Suppressor macrophage treated with lipopolysaccharide for 4 hours (primary cell): ENCODE measurements at regions not wholly inside any gene's neighbourhood (a gene's known extent, or its start where the extent isn't known, plus 50 kb on each side); places are given as distances from the start of the nearest gene placed in this dataset.

ENCODE experiments used
- DNase-seq: peaks from one replicate; pipeline ENCODE4 v3.0.0-alpha.2; 2020

DNA sequence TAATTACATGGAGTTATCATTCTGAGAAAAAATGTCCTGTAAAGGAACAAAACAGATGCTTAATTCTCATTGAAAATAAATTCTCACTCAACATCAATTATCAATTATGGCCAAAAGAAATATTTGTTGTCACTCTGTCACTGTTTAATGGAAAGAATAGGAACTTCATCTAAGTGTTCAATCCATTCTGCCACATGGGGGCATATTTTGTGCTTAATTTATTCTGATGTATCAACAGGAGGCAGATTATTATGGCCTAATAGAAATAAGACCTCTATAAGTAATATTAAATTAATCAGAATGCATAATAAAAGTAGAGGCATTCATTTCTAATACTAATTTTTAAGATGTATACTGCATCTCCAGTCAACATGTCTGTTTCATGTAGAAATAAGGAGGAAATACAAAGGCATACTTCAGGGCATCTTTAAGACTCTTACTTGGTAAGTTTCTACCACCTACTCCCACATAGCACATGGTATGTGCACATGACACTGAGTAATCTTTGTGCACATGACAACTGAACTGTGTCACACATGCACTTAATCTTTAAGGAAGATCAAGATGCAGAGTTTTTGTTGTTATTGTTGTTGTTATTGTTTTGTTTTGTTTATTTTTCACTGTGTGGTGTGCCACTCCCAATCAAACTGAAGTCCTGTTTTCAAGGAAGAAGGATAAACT lies 420.4 kb upstream of the SEMA3A start:
- peak; percentile 12 for DNase-seq

DNA sequence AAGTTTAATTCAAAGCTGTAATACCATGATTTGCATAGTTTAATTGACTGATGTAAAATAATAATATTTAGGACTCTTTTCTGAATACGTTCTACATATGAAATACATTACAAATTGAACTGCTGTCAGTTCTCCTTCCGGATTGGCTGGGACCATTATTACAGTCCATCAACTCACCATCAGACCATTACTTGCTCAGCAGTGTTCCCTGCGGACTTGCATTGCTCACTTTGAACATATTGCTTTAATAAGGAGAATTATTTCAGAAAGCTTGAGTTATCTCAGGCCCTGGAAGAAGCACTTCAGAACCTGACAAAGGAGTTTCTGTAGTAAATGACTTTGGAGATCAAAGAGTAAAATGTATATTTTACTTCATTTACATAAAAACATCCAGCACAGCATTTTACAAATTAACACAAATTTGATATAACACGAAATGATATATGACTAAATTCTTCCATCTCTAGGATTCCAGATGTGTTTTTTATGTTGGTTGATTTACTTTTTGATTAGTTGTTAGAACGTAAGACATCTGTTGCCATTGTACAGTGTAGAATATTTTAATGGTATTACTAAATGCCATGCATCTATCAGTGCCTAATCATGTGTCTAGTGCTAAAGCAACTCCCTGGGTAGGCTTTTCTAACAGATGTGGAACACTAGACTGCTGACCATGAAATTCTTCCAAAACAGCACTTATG lies 418.5 kb upstream of the SEMA3A start:
- no peak for DNase-seq

DNA sequence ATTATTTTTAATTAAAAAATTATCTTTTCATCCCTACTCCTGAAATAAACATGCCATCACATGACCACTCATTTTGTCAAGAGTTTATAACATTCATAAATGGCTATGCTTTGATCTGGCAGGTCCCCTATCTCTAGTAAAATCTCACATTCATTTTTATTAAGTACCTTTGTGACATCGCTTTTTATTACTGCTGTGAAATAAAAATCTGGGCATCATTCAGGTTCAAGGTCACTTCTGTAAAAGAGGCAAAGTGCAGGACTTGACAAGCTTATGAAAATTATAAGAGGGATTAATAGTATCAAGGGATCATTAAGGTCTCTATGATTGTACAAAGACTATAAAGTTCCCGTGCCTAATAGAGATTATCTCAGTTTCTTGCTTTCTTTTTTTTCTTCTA lies 416.8 kb upstream of the SEMA3A start:
- DNase-seq, result no peak

DNA sequence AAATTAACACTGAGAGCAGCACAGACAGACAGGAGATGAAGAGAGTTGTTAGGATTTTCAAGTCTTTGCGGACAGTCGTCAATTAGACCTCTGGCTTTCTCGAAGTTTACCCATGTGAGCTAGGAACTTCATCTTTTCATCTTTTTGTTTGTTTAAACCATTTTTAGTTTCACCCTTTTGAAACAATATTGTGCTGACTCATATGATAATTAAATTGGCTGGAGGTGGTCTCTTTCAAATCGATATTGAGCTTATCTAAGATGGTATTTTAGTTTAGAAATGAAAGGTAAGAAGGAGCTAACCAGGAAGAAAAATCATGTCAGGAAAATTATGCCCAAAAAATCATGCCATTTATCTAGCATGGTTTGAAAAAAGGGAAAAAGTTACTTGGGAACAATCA lies 415.8 kb upstream of the SEMA3A start:
- DNase-seq, result no peak

DNA sequence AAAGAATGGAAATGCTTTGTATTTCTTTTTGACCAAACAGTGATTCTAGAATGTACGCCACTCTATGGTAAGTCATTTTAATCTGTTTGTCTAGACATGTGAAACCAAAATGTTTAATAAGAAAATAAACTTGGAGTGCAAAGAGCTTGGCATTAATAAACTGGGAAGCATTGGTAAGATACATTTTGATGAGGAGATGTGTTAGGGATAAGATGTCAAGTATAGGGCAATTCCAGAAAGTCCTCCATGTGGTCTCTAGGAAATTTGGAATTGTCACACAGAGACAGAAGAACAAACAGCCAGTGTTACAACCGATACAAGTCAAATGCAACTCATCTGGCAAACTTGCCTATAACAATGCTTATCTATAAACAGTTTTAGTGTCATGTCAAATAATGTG lies 410.7 kb upstream of the SEMA3A start:
- DNase-seq, result no peak

DNA sequence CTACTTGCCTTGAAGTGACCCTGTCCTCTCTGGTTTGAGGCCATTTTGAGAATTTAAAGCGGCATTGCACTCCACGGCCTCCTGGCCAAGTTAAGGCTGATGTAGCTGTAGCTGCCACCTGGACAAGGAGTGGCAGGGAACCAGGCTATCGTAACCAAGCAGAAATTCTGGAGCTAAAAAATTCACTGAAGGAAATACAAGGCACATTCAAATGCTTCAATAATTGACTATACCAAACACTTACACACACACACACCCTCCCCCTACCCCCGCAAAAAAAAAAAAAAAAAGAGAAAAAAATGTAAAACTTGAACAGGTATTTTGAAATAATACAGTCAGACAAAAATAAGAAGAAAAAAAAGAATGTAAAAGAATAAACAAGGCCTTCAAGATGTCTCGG lies 409.0 kb upstream of the SEMA3A start:
- DNase-seq, result no peak

DNA sequence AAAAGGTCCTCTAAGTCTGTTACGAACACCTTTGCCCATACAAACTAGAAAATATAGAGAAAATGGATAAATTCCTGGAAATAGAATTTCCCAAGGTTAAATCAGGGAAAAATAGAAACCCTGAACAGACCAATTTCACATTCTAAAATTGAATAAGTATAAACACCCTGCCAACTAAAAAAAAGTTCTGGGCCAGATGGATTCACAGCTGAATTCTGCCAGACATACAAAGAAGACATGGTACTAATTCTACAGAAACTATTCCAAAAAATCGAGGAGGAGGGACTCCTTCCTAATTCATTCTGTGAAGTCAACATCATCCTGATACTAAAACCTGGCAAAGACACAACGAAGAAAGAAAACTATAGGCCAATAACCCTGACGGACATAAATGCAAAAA lies 400.4 kb upstream of the SEMA3A start:
- DNase-seq, result no peak

DNA sequence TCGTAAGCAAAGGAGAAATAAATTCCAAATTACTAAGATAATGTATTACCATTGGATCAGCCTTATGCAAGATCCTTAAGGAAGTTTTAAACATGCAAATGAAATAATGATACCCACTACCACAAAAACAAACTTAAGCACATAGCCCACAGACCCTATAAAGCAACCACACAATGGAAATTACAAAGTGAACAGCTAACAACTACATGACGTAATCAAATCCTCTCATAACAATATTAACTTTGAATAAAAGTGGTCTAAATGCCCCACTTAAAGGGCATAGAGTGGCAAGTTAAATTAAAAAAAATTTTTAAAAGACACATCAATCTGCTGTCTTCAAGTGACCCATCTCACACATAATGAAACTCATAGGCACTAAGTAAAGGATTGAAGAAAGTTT lies 397.3 kb upstream of the SEMA3A start:
- DNase-seq, result no peak

DNA sequence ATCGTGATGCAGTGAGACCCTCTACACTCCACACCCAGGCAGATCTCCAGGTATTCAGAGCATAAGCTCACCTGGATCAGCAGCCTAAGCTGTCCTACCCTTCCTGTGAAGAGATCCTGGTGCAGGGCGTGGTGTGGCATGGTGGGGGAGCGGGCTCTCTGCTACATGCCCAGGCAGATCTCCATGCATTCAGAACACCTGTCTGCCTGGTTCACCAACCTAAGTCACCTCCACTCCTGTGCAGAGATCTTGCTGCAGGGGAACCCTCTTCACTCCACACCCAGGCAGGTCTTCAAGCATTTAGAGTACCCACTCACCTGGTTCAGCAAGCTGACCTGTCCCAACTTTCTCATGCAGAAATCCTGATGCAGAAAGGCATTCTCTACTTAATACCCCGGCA lies 394.4 kb upstream of the SEMA3A start:
- DNase-seq, result no peak

DNA sequence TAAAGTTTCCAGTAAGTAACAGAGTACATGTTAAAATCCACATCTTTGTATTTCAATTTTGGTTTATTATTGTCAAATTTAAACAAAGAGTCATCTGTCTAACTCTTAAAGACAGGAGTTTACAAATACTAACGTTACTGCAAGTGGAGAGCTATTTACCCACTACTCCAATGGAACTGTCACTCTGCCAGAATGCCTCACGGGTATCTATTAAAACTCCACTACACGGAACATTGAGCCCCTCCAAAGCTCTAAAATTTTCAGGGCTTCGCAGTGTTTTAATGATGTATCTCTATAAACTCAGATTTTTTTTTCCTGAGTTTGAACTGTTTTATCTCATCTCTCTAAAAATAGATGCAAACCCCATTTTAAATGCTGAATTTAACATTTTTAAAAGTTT lies 388.7 kb upstream of the SEMA3A start:
- no peak for DNase-seq

DNA sequence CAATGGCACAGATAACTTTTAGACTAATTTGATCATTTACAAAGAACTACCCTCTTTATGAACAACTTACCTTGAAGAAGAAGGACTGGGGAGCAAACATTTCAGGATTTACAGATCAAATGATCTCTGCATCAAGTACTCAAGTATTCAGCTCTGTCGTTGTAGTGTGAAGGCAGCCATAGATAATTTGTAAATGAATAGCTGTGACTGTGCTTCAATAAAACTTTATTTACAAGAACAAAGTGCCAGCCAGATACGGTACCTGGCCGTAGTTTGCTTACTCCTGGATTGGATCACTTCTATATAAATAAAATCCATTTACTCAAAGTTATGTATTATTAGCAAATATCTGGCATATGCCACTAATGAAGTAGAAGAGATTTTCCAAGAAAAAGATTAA lies 388.2 kb upstream of the SEMA3A start:
- DNase-seq, result no peak

DNA sequence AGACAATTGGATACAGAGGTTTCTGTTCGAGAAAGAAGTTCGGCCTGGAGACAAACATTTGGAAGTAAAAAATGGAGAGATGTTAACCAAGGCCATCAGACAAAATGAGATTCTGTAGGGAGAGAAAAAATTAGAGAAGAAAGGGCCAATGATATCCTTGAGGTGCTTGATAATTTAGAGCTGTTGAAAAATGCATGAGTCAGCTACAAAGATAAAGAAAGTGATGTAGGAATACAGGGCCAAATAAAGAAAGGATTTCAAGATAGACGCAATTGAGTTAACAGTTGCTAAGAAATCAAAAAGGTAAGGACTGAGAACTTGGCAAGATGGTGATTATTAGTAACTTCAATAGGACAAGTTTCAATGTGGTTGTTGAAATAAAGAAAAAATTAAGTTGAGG lies 384.2 kb upstream of the SEMA3A start:
- no peak for DNase-seq

DNA sequence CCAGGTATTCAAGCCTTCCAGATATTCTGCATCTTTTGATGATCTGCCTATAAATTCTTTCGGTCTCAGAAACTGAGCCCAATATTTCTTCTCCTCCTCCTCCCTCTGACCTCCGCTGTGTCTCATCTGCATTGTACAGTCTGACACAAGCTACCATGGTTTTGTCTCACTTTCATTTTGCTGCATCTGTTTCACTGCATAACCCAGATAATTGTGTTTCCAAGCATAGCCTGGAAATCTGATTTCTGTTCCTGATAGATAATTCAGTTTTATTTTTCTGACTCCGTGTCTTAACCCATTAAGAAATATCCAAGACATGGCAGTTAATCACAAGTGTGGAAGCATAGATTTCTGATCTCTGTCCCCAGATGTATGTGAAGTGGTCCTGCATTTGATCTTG lies 374.2 kb upstream of the SEMA3A start:
- DNase-seq, result no peak

DNA sequence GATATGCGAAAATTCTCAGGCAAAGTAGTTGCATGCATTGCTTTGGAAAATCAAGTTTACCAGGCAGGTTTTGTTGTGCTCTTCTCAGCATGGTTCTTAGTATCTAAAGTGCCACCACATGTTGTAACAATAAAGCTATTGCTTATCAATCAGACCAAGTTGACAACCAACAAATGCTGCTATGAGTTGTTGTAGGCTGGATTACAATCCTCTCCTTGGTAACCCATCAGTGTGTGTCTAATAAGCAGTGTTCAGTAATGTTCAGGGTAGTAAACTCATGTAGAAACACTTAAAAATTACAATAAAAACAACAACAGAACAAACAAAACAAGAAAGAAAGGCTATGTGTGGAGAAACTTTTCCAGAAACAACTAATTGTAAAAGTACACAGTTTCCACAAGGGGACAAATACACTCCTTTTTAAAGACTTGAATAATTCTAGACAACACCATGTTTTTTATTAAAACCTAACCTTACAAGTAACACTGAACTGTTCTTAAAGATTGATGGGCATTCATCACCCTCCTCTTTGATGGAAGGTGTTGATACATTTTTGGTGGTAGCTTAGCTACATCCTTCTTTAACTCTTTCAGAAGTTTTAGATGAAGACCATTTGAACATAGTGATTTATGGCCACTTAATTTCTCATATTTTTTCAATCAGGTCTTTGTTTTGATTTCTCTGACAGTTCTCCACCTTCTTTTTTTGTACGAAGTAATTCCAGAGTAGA lies 370.9 kb upstream of the SEMA3A start:
- DNase-seq, result no peak

DNA sequence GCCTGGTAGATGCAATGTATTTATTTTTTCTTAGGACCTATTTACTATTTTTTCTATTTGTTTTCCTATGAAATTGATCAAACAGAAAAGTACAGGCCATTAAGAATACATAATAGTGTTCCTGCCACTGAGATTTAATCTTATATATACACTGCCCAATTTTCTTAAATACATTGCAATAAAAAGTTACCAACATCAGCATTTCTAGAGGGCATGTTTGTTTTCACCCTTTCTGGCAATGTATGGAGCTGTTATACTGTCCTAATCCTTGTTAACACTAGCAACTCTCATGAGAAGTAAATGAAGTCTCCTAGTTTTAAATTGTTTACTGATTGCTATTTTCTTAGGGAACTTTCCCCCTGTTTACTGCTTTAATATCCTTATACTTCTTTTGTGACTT lies 359.1 kb upstream of the SEMA3A start:
- DNase-seq, result no peak

DNA sequence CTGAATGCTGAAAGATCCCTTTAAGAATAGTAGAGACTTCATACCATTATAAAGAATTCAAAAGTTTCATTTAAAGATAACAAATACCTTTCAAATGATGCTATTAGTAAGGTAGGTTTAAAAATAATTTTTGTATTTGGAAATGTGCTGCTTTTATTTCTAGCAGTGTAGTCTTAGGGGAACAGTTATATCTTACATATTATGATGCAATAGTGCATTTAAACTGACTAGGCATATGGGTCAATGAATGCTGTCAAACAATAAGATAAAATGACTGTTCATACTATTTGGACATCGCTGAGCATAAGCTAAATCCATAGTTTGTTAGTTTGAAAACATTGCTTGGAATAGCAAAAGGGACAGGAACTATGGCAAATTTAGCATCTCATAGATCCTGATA lies 354.8 kb upstream of the SEMA3A start:
- no peak for DNase-seq

DNA sequence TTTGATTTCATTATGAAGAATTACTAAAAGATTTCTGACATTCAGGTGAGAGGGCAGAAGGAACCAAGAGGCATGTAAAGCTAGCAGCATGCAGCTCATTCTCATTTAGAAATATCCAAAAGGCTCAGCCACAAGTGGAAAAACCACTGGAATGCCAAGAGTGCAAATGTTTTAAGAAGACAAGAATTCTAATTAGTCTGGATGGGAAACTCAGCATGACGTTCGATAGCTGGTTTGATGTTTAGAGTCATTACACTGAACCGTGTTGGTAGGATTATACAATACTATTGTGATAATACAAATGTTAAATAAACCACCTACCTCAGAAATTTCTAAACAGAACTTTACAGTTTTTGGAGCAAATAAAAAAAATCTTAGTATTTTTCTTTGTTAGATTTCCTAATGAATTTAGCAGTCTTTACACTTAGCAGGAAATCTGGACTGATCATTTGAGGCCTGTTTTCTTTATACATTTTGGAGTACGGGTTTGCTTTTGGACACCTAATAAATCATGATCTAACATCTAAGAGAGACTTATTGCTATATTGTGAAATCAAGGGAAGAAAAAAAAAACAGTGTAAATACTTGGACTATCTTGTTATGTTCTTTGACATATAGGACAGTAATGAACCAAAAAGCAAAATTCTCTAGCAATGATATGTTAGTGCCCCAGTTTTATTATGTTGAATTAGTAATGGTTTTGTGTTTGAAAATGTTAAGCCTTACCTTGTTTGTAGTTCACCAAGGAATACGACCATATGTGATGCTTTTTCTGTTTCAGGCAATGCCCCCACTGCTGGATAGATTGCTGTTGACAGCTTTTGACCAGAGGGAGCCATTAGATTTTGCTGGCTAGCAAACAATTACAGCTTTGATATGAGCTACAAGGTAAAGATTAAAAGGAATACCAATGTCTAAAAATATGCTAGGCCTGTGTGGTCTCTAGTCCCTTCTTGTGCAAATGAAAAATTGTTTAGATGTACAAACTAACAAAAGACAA lies 354.1 kb upstream of the SEMA3A start:
- no peak for DNase-seq

DNA sequence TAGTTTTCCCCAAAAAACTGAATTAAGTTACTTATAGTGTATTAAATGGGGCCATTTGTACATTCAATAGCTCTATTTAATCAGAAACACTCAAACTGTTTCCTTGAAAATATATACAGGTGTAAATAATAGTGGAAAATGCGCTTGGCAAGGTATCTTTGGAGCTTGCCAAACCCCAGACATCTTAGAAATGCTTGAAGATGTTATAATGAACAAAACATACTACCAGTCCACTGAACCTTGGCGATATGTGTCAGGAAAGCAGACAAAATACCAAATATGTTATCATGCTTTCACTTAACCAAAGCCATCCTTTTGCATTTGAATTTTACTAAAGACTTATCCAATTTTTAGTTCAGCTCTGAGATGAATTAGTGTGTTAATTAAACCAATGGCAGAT lies 352.7 kb upstream of the SEMA3A start:
- DNase-seq, result no peak

DNA sequence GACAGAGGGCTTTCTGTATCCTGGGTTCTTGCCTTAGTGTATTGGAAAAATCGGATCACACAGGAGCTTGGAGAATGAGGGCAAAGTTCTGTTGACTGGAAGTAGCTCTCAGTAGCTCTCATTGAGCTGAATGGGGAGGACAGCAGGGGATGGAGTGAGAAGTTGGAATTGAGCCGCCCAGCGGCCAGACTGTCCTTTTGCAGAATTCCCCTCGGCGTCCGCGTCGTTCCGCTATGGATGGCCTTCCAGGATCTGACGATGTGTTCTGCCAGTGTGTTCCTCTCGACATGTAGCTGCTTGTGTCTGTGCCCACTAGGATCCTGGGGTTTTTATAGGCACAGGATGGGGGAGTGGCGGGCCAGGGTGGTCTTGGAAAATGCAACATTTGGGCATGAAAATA lies 351.8 kb upstream of the SEMA3A start:
- DNase-seq, result no peak

DNA sequence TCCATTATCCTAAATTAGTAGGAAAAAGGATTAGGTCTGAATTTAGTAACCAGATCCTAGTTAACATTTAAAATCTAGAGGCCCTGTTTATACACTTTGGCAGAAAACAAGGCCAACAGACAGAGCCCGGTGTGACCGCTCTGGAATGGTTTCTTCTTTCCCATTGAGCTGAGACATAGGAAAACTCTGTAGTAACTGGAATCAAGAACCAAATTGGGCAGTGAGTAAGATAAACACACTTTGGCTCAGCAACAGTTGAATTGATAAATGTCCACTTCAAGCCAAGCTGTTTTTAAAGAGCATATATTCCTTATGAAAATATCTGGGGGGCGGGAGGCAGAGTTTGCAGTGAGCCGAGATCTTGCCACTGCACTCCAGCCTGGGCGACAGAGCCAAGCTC lies 343.7 kb upstream of the SEMA3A start:
- DNase-seq, result no peak

DNA sequence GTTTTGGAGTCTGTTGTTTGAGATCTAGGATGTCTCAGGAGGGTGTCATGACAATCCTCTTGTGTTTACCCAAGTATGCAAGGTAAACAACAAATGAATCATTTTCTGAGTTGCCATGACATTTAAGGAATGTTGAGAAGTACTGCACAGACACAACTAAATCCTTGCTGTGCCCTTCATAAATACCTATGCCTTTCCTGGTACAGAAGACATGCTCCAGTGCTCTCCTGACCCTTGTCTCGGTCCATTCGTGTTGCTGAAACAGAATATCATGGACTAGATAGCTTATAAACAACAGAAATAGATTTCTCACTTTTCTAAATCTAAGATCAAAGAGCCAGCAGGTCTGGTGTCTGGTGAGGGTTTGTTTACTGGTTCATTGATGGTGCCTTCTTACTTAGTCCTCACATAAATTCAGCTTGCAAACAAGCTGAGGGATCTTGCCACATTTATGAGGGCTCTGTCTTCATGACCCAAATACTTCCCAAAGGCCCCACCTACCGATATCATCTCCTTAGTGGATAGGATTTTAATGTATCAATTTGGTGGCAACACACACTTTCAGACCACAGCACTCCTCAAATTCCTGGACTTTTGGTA lies 341.8 kb upstream of the SEMA3A start:
- DNase-seq, result no peak

DNA sequence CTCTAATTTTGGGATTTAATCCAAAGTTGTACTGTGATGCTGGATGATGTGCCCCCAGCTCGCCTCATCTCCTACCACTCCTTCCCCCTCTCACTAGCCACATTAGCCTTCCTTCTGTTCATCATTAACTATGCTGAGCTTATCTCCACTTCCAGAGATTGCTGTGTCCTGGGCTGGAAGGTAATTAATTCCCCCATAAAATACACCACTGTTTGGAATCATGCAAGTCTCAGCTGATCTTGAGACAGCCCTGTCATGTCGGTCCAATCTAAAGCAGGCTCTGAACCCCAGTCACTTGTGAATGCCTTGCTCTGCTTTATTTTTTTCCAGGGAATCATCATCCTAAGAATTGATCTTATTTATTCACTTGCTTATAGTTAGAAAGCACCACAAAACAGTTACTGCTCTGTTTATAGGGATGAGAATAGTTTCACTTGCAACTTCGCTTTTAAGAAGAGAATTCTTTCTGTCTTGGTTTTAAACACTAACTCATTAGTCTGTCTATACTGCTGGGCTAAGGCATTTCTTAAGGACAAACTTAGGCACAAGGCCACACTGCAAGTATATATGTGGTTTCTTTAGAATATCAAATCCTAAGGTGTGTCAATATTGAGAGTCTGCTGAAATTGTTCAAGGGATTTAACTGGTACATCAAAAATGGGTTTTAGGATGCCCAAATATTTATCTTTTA lies 341.1 kb upstream of the SEMA3A start:
- DNase-seq, result no peak
